Endodermal cell (in vitro differentiated cells): ENCODE measurements at regions not wholly inside any gene's neighbourhood (a gene's known extent, or its start where the extent isn't known, plus 50 kb on each side); places are given as distances from the start of the nearest gene placed in this dataset.
A peak's percentile ranks its signal among the peaks of the same experiment; 100 is the strongest.

Source experiments
- DNase-seq: peaks from one replicate; pipeline ENCODE4 v3.0.0-alpha.2; 2017
- H3K27ac ChIP-seq: 2 replicates; pipeline ENCODE4 v1.5.1; 2013; ENCODE audit warnings: mild to moderate bottlenecking, low read depth, low read length, moderate library complexity
- H3K27me3 ChIP-seq: 2 replicates; pipeline ENCODE4 v1.6.1; 2013; ENCODE audit warnings: mild to moderate bottlenecking, low read length, moderate library complexity; ENCODE audit not compliant: insufficient read depth, control insufficient read depth, poor library complexity, severe bottlenecking
- H3K36me3 ChIP-seq: 2 replicates; pipeline ENCODE4 v1.7.0; 2013; ENCODE audit warnings: mild to moderate bottlenecking, low read length, moderate library complexity; ENCODE audit not compliant: control insufficient read depth, insufficient read depth
- H3K4me1 ChIP-seq: one replicate; pipeline ENCODE4 v1.7.0; 2013; ENCODE audit warnings: low read length; ENCODE audit not compliant: control insufficient read depth, insufficient read depth
- H3K4me3 ChIP-seq: 2 replicates; pipeline ENCODE4 v1.5.1; 2013; ENCODE audit warnings: mild to moderate bottlenecking, low read length, moderate library complexity
- H3K9ac ChIP-seq: 2 replicates; pipeline ENCODE4 v1.6.1; 2013; ENCODE audit warnings: mild to moderate bottlenecking, low read length, moderate library complexity; ENCODE audit not compliant: poor library complexity, severe bottlenecking; ENCODE audit errors: extremely low read depth
- H3K9me3 ChIP-seq: 2 replicates; pipeline ENCODE4 v1.6.1; 2013; ENCODE audit warnings: mild to moderate bottlenecking, low read length, moderate library complexity; ENCODE audit not compliant: control insufficient read depth
- H3K27ac Mint-ChIP-seq: 2 replicates; pipeline ENCODE4 v1.8.0; 2020; ENCODE audit warnings: mixed read lengths
- H3K27me3 Mint-ChIP-seq: 2 replicates; pipeline ENCODE4 v1.8.0; 2021; ENCODE audit warnings: mild to moderate bottlenecking, mixed read lengths; ENCODE audit not compliant: insufficient read depth
- H3K36me3 Mint-ChIP-seq: 2 replicates; pipeline ENCODE4 v1.8.0; 2020; ENCODE audit warnings: low read depth, mixed read lengths
- H3K4me1 Mint-ChIP-seq: 2 replicates; pipeline ENCODE4 v1.8.0; 2020; ENCODE audit warnings: mixed read lengths
- H3K4me3 Mint-ChIP-seq: 2 replicates; pipeline ENCODE4 v1.8.0; 2020; ENCODE audit warnings: mild to moderate bottlenecking, moderate library complexity, mixed read lengths
- H3K9me3 Mint-ChIP-seq: 2 replicates; pipeline ENCODE4 v1.8.0; 2020; ENCODE audit warnings: mild to moderate bottlenecking, mixed read lengths
- CTCF ChIP-seq: fragments of 200-600 bp; sonication (generic); conservative IDR thresholded peaks from 2 replicates; pipeline ENCODE4 v1.5.0; 2021; ENCODE audit warnings: antibody characterized with exemption, mild to moderate bottlenecking
- WGBS, 2 experiments: methylation state at CpG; one replicate each; pipeline versions ENCODE4 v1.1.5 to v1.1.7; 2013; ENCODE audit warnings: missing lambda C conversion rate in 2 of 2, mixed read lengths in 1 of 2; ENCODE audit not compliant: insufficient coverage in 1 of 2, insufficient read length in 1 of 2; 5-methylcytosine and 5-hydroxymethylcytosine counted together

GRCh38 chr3:66592016-66592761 is 91.4 kb upstream of the LRIG1 start:
- Histone ChIP-seq H3K36me3 (no peaks in the 10 kb centered on the region), H3K4me1 (peaks cover 5% of the 10 kb centered on the region), H3K27ac (peak overlapping the region; percentile 97), H3K27me3 (no peaks in the 10 kb centered on the region), H3K9me3 (no peaks in the 10 kb centered on the region), H3K4me3 (no peak overlapping the region), H3K9ac (no peak overlapping the region)
- Mint-ChIP-seq H3K36me3 (no peaks in the 10 kb centered on the region), H3K27me3 (no peaks in the 10 kb centered on the region), H3K27ac (no peak overlapping the region), H3K4me1 (peaks cover 24% of the 10 kb centered on the region), H3K4me3 (peak overlapping the region; percentile 42), H3K9me3 (no peaks in the 10 kb centered on the region)
- TF ChIP-seq CTCF: no peak
- WGBS, 2 experiments: 49 to 63% methylated on average over 2 to 6 of the region's 6 CpGs
- DNase-seq: peak; percentile 52

- no peaks in the 10 kb centered on the region for H3K9me3 ChIP-seq
- no peak for TF ChIP-seq CTCF
- H3K4me1 ChIP-seq: peaks cover 5% of the 10 kb centered on the region
- no peaks in the 10 kb centered on the region for H3K36me3 Mint-ChIP-seq
- H3K4me3 Mint-ChIP-seq: peak overlapping the region; percentile 42
- no peaks in the 10 kb centered on the region for H3K36me3 ChIP-seq
- H3K9me3 Mint-ChIP-seq: no peaks in the 10 kb centered on the region
- no peaks in the 10 kb centered on the region for H3K27me3 Mint-ChIP-seq
- no peak overlapping the region for H3K4me3 ChIP-seq
- H3K27me3 ChIP-seq: no peaks in the 10 kb centered on the region
- peaks cover 22% of the 10 kb centered on the region for H3K4me1 Mint-ChIP-seq
- peak overlapping the region; percentile 36 for H3K9ac ChIP-seq
- peak overlapping the region; percentile 83 for H3K27ac Mint-ChIP-seq
- H3K27ac ChIP-seq: peak overlapping the region; percentile 97
- WGBS, 2 experiments: 35 to 39% methylated on average over 9 to 11 of the region's 11 CpGs
- DNase-seq: peak; percentile 53
Measured at GRCh38 chr3:66592927-66593625, 92.3 kb upstream of the LRIG1 start.

- Histone ChIP-seq H3K36me3 (no peaks in the 10 kb centered on the region), H3K4me1 (peaks cover 5% of the 10 kb centered on the region), H3K4me3 (no peak overlapping the region), H3K27ac (peak overlapping the region; percentile 30), H3K9me3 (no peaks in the 10 kb centered on the region), H3K9ac (no peak overlapping the region), H3K27me3 (no peaks in the 10 kb centered on the region)
- Mint-ChIP-seq H3K4me1 (peaks cover 20% of the 10 kb centered on the region), H3K27me3 (no peaks in the 10 kb centered on the region), H3K36me3 (no peaks in the 10 kb centered on the region), H3K4me3 (no peak overlapping the region), H3K27ac (no peak overlapping the region), H3K9me3 (no peaks in the 10 kb centered on the region)
- no peak for DNase-seq
- no peak for TF ChIP-seq CTCF
- WGBS, 2 experiments: 100% methylated on average over 1 of the region's 1 CpG; no CpG with 5 or more reads in 1 of the 2 experiments
Measured at GRCh38 chr3:66593978-66594377, 93.2 kb upstream of the LRIG1 start.
